Posterior cingulate gyrus (tissue), 11 donors: ENCODE measurements at regions not wholly inside any gene's neighbourhood (a gene's known extent, or its start where the extent isn't known, plus 50 kb on each side); places are given as distances from the start of the nearest gene placed in this dataset.
A peak's percentile ranks its signal among the peaks of the same experiment; 100 is the strongest.
"Not testable (repeated sequence)": the region's sequence is repeated elsewhere in the genome, so short reads cannot be mapped to it uniquely, and the experiment has no call there.

Source experiments
- DNase-seq, 10 donors: peaks; one replicate each; pipeline versions ENCODE4 v3.0.0 to v3.0.0-alpha.2; 2020 to 2021; ENCODE audit warnings: mixed read lengths in 3 of 10
- intact Hi-C: fragments of 100-400 bp; cut with DNase I; formaldehyde crosslinking; loops from one replicate; pipeline ENCODE4 v1.15.1; 2023

- intact Hi-C loops, result no loop called here
- DNase-seq, result peak in 1 of 10 donors; percentile 59
These were observed 158.6 kb upstream of the PTPN1 start for GRCh38 chr20:50351541-50351940.

DNA sequence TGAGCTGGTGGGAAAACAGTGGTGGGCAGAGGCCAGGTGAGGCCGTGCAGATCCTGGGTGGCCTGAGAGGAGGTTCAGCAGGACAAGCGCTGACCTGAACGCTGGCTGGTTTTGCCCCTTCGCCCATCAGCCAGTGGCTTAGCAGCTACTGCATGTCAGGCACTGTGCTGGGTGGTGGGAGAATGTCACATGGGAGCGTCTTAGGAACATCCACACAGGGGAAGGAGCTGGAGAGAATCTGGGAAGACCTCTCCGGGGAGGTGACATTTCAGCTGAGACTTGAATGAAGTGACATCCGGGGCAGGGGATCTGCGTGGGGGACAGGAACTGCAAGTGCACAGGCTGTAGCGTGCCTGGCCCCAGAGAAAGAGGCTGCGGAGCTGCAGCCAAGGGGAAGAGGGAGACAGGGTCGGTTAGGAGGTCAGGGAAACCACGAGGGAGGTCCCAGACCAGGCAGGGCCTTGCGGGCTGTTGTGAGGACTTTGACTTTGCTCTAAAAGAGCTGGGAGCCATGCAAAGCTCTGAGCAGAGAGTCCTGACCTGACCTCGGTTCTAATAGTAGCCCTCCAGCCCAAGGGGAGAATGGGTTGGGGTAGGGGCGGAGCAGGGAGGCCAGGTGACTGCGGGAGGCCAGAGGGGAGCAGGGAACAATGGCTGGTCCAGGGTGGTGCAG is 156.8 kb upstream of the PTPN1 start:
- intact Hi-C loops, result no loop called here
- DNase-seq, result peak in 1 of 10 donors; percentile 64

- intact Hi-C loops, result no loop called here
- DNase-seq, result peak in 2 of 10 donors; percentile 7 to 19
These were observed 155.2 kb upstream of the PTPN1 start for GRCh38 chr20:50354721-50355589.

DNA sequence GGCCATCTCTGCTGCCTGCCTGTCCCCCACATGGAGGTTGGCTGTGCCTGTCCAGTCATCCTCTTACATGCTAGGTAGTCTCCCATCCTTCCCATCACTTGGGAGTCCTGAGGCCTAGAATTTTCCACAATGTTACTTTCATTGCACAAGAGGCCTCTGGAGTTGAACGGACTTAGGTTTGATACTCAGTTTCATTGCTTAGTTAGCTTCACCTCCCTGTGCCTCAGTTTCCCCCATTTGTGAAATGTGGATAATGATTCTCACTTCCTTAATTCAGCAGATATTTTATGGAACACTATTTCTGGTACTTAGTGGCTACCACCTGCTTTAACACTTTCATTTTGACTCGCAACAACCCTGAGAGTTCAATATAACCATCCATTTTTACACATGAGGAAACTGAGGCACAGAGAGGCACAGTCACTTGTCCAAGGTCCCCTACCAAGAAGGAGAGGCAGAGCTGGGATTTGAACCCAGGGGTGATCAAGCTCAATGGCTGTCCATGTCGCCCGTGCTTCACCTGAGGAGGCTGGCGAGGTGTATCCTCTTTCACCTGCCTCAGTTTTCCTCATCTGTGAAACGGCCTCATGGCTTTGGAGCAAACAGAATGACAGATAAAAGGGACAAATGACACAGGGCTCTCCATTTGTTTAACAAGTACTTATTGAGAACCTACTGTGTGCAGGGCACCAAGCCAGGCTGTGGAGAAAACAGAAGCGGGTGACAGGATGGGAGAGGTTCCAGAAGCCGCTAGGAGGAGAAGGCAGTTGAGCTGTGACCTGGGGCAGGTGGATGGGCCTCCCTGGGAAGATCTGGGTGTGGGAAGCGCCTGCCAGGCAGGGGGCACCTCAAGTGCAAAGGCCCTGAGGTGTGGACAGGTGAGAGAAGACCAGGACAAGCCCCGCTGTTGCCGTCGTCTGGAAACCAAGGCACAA is 154.3 kb upstream of the PTPN1 start:
- DNase-seq, result peak in 1 of 10 donors; percentile 15
- intact Hi-C loops, result no loop called here

- DNase-seq, result peak in 1 of 10 donors; percentile 53
- intact Hi-C loops, result no loop called here
These were observed 153.7 kb upstream of the PTPN1 start for GRCh38 chr20:50356525-50356885.

GRCh38 chr20:50356962-50357782 is 153.0 kb upstream of the PTPN1 start:
- intact Hi-C loops, result no loop called here
- DNase-seq, result peak in 1 of 10 donors; percentile 4

DNA sequence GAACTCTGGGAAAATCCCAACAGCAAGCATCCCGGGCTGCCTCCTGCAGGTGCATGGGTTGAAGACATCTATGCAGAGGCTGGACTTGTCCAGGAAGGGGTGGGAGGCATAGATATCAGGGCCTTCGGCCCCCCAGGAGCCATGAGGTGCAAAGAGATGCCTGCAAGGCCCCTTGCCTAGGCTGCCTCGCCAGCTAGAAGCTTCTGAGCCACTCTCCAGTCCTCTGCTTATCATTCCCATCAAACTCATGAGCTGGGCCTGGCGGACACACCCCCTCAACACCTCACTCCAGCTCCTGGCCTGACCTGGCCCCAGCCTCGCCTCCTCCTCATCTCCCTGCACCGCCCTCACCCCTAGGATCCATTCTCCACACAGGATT is 152.4 kb upstream of the PTPN1 start:
- peak in 1 of 10 donors; percentile 51 for DNase-seq
- intact Hi-C loops, result no loop called here

GRCh38 chr20:50358166-50358565 is 152.0 kb upstream of the PTPN1 start:
- intact Hi-C loops, result no loop called here
- DNase-seq, result peak in 1 of 10 donors; percentile 6

DNA sequence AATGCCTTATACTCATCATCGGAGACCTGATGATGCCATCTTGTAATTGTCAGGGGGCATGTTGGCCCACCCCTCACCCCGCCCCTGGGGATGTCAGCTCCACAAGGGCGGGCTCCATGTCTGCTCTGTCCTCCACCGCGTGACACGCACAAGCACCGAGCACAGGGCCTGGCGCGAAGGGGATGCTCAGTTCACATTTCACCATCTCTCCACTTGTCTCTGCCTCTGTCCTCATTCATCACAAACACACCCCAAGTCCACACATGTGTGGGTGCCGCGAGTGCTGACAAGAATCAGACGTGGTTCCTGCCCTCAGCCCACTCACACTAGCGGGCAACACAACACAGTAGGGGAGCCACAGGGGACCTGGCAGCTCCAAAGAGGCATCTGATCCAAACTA is 151.2 kb upstream of the PTPN1 start:
- DNase-seq, result peak in 1 of 10 donors; percentile 21
- intact Hi-C loops, result no loop called here

GRCh38 chr20:50359607-50360217 is 150.5 kb upstream of the PTPN1 start:
- intact Hi-C loops, result no loop called here
- DNase-seq, result peak in 1 of 10 donors; percentile 21

DNA sequence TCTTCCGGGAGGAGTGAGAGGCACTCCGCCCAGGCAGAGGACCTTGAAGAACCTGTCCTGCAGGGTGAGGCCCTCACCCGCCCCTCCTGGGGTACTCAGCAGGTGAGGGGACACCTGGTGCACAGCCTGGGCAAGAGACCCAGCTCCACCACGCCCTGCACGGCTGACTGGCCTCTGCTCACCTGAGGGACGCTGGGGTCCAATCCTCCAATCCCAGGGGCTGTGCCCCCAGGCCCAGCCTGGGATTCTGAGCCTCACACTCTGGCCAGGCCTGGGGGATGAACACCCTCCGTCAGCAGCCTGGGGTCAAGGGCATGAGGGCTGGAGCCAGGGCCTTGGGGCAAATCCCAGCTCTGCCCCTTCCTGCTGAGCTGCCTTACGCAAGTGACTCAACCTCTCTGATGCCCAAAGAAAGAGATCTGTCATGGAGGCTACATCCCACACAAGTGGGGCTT is 149.9 kb upstream of the PTPN1 start:
- no peak for DNase-seq
- intact Hi-C loops, result no loop called here

- DNase-seq, result no peak
- intact Hi-C loops, result no loop called here
These were observed 149.3 kb upstream of the PTPN1 start for GRCh38 chr20:50360921-50361320.

GRCh38 chr20:50362177-50362576 is 148.0 kb upstream of the PTPN1 start:
- DNase-seq, intact Hi-C loops: not testable (repeated sequence)

GRCh38 chr20:50363027-50363426 is 147.2 kb upstream of the PTPN1 start:
- no peak for DNase-seq
- intact Hi-C loops, result no loop called here

DNA sequence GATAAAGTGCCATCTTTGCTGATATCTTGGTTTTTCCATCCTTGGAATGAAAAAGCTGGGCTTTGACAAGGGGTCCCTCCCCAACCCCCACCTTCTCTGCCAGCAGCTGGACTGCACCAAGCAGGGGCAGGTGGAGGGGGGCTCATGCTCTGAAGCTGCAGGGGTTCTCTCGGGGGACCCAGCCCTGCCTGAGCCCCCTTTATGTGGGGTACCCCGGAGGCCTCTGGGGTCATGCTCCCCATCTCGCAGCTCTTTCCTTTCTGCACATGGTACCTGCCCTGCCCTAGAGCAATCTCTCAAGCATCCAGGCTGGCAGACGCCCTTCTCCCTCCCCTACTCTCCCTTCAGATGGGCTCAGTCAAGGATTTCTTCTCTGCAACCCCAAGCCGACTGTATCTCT is 146.7 kb upstream of the PTPN1 start:
- no peak for DNase-seq
- intact Hi-C loops, result no loop called here

DNA sequence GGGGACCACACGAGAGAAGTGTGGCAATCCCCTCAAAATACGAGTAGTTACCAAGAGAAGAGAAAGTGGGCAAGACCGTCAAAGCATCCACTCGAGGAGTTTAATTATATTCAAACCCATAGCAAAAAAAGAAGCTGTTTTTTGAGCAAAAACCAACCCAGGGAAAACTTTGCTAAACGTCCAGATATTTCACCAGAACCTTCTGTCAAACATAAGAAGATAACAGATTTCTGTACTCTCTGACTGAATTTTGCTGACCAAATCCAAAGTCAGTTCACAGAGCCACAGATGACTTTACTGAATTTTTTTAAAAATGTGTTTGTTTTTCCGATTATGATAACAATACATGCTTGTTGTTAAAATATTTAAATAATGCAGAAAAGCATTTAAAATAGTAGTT is 145.6 kb upstream of the PTPN1 start:
- no peak for DNase-seq
- intact Hi-C loops, result no loop called here

DNA sequence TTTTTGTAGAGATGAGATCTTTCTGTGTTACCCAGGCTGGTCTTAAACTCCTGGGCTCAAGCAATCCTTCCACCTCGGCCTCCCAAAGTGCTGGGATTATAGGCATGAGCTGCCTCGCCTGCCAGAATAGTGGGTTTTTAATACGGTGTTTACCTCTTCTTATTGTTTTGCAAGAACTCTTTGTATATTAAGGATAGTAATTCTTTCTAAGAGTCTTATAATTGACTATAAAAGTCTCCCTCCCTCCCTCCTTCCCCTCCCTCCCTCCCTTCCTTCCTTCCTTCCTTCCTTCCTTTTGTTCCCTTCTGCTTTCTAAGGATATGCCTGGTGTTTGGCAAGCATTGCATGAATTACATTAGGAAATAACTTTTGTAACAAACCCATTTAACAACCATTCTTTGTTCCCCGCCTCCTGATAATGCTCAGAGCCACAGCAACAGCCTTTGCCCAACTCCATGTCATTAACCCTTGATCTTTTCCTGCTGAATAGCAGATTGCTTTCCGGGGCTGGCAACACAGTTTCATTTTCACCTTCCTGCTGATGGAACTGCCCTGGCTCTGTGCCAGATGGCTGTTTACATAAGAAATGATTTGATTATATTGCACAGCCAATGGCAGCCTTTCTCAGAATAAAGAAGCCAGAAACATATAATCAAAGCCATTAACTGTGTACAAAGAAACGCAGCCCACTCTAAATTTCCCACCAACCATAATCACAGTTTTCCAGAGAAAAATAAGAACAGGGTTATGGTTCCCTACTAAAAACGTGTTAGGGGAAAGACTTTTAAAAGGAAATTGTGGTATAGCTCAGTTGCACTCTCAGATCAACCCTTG is 143.7 kb upstream of the PTPN1 start:
- intact Hi-C loops, result no loop called here
- no peak for DNase-seq

GRCh38 chr20:50367104-50367674 is 143.0 kb upstream of the PTPN1 start:
- intact Hi-C loops, result no loop called here
- no peak for DNase-seq
